K562 (cell line): ENCODE measurements at regions not wholly inside any gene's neighbourhood (a gene's known extent, or its start where the extent isn't known, plus 50 kb on each side); places are given as distances from the start of the nearest gene placed in this dataset.

Experiments used
- CCNT2 ChIP-seq: IDR thresholded peaks from 2 replicates; pipeline ENCODE4 v1.6.1; 2011; ENCODE audit warnings: borderline replicate concordance, low read depth, mild to moderate bottlenecking, moderate library complexity, mixed read lengths, low read length; ENCODE audit not compliant: insufficient read length; ENCODE audit errors: extremely low read depth
- ETV6 ChIP-seq, 3 experiments: fragments of 150-350 bp in 1 of 3; sonication (generic) in 1 of 3; formaldehyde crosslinking in 1 of 3; IDR thresholded peaks; 2 replicates each; pipeline versions ENCODE4 v1.6.1 to v1.8.0; 2014 to 2022; ENCODE audit warnings: borderline replicate concordance in 2 of 3, low read depth in 2 of 3, antibody characterized with exemption in 1 of 3, low read length in 1 of 3, mild to moderate bottlenecking in 1 of 3, missing genetic modification reagents in 1 of 3
- HEY1 ChIP-seq: fragments of 250-450 bp; sonication (Bioruptor Pico); IDR thresholded peaks from 2 replicates; pipeline ENCODE4 v1.5.0; 2020; ENCODE audit warnings: mild to moderate bottlenecking, moderate library complexity, borderline replicate concordance
- STAG1 ChIP-seq: sonication (generic); formaldehyde crosslinking; IDR thresholded peaks from 2 replicates; pipeline ENCODE4 v1.5.0; 2020; ENCODE audit warnings: missing genetic modification reagents, borderline replicate concordance
- TF ChIP-seq, protein P1 (sequence below): fragments of 200-600 bp; sonication (generic); IDR thresholded peaks from one replicate; pipeline ENCODE4 v1.6.1; 2012; ENCODE audit warnings: mild to moderate bottlenecking, low read depth, low read length, inconsistent platforms
- TF ChIP-seq, protein P2 (sequence below): fragments of 250-450 bp; sonication (Bioruptor Pico); IDR thresholded peaks from 2 replicates; pipeline ENCODE4 v1.5.0; 2020; ENCODE audit warnings: mild to moderate bottlenecking
- TF ChIP-seq, protein P3 (sequence below): fragments of 250-450 bp; sonication (Bioruptor Pico); IDR thresholded peaks from 2 replicates; pipeline ENCODE4 v1.8.0; 2022; ENCODE audit warnings: inconsistent platforms, mild to moderate bottlenecking, moderate library complexity, borderline replicate concordance
- TF ChIP-seq, protein P4 (sequence below): fragments of 450-650 bp; IDR thresholded peaks from 2 replicates; pipeline ENCODE4 v1.6.1; 2014; ENCODE audit warnings: low read depth, mild to moderate bottlenecking, moderate library complexity, borderline replicate concordance

DNA sequence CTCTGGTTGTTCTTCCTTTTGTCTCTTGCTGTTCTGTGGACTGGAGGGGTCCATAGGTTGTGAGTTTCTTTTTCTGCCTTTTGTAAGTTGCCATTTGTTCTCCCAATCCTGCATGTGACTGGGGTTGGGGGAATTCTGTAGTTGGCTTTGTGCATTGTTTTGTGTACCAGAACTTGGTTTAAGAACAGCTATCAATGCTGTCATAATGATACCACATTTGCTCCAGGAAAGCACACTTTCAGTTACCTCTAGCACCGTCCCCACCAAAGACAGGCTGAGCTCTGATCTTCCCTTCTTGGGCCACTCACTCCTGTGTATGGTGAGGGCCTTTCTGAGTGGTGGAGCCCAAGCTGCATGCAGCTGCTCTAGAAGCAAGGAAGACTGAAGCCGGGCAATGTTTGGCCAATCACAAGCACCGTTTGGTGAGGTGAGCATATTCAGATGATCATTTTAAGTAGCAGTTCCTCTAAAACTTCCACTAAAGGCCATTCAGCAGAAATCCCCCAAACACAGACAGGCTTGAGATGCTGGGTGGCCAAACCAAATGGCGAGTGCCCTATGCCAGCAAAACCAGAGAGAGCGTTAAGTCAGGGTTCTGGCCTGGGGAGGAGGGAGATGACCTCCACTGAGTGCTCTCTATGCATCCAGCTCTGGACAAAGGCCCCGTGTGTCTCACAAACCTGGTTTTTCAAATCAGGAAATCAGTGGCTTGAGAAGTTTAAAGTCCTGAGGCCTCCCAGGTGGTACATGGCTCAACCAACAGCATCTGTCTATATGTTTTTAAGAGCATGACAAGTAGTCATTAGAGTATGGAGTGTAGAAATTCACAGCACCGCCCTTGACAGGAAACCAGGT lies 120.7 kb upstream of the SPATA13 start (continued):
- TF ChIP-seq, protein P1, sequence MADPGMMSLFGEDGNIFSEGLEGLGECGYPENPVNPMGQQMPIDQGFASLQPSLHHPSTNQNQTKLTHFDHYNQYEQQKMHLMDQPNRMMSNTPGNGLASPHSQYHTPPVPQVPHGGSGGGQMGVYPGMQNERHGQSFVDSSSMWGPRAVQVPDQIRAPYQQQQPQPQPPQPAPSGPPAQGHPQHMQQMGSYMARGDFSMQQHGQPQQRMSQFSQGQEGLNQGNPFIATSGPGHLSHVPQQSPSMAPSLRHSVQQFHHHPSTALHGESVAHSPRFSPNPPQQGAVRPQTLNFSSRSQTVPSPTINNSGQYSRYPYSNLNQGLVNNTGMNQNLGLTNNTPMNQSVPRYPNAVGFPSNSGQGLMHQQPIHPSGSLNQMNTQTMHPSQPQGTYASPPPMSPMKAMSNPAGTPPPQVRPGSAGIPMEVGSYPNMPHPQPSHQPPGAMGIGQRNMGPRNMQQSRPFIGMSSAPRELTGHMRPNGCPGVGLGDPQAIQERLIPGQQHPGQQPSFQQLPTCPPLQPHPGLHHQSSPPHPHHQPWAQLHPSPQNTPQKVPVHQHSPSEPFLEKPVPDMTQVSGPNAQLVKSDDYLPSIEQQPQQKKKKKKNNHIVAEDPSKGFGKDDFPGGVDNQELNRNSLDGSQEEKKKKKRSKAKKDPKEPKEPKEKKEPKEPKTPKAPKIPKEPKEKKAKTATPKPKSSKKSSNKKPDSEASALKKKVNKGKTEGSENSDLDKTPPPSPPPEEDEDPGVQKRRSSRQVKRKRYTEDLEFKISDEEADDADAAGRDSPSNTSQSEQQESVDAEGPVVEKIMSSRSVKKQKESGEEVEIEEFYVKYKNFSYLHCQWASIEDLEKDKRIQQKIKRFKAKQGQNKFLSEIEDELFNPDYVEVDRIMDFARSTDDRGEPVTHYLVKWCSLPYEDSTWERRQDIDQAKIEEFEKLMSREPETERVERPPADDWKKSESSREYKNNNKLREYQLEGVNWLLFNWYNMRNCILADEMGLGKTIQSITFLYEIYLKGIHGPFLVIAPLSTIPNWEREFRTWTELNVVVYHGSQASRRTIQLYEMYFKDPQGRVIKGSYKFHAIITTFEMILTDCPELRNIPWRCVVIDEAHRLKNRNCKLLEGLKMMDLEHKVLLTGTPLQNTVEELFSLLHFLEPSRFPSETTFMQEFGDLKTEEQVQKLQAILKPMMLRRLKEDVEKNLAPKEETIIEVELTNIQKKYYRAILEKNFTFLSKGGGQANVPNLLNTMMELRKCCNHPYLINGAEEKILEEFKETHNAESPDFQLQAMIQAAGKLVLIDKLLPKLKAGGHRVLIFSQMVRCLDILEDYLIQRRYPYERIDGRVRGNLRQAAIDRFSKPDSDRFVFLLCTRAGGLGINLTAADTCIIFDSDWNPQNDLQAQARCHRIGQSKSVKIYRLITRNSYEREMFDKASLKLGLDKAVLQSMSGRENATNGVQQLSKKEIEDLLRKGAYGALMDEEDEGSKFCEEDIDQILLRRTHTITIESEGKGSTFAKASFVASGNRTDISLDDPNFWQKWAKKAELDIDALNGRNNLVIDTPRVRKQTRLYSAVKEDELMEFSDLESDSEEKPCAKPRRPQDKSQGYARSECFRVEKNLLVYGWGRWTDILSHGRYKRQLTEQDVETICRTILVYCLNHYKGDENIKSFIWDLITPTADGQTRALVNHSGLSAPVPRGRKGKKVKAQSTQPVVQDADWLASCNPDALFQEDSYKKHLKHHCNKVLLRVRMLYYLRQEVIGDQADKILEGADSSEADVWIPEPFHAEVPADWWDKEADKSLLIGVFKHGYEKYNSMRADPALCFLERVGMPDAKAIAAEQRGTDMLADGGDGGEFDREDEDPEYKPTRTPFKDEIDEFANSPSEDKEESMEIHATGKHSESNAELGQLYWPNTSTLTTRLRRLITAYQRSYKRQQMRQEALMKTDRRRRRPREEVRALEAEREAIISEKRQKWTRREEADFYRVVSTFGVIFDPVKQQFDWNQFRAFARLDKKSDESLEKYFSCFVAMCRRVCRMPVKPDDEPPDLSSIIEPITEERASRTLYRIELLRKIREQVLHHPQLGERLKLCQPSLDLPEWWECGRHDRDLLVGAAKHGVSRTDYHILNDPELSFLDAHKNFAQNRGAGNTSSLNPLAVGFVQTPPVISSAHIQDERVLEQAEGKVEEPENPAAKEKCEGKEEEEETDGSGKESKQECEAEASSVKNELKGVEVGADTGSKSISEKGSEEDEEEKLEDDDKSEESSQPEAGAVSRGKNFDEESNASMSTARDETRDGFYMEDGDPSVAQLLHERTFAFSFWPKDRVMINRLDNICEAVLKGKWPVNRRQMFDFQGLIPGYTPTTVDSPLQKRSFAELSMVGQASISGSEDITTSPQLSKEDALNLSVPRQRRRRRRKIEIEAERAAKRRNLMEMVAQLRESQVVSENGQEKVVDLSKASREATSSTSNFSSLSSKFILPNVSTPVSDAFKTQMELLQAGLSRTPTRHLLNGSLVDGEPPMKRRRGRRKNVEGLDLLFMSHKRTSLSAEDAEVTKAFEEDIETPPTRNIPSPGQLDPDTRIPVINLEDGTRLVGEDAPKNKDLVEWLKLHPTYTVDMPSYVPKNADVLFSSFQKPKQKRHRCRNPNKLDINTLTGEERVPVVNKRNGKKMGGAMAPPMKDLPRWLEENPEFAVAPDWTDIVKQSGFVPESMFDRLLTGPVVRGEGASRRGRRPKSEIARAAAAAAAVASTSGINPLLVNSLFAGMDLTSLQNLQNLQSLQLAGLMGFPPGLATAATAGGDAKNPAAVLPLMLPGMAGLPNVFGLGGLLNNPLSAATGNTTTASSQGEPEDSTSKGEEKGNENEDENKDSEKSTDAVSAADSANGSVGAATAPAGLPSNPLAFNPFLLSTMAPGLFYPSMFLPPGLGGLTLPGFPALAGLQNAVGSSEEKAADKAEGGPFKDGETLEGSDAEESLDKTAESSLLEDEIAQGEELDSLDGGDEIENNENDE: no peak
- TF ChIP-seq, protein P2, sequence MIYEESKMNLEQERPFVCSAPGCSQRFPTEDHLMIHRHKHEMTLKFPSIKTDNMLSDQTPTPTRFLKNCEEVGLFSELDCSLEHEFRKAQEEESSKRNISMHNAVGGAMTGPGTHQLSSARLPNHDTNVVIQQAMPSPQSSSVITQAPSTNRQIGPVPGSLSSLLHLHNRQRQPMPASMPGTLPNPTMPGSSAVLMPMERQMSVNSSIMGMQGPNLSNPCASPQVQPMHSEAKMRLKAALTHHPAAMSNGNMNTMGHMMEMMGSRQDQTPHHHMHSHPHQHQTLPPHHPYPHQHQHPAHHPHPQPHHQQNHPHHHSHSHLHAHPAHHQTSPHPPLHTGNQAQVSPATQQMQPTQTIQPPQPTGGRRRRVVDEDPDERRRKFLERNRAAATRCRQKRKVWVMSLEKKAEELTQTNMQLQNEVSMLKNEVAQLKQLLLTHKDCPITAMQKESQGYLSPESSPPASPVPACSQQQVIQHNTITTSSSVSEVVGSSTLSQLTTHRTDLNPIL (CRISPR knock-in tag): no peak
- TF ChIP-seq STAG1 (CRISPR knock-in tag): no peak
- TF ChIP-seq ETV6 (IDR thresholded peaks at IDR 0.05; ENCODE audit: borderline replicate concordance in 1 of 2, low read depth in 2 of 2, low read length in 1 of 2): no peak
- TF ChIP-seq ETV6 (CRISPR knock-in tag; IDR thresholded peaks at IDR 0.05; ENCODE audit: borderline replicate concordance): no peak
- TF ChIP-seq, protein P3, sequence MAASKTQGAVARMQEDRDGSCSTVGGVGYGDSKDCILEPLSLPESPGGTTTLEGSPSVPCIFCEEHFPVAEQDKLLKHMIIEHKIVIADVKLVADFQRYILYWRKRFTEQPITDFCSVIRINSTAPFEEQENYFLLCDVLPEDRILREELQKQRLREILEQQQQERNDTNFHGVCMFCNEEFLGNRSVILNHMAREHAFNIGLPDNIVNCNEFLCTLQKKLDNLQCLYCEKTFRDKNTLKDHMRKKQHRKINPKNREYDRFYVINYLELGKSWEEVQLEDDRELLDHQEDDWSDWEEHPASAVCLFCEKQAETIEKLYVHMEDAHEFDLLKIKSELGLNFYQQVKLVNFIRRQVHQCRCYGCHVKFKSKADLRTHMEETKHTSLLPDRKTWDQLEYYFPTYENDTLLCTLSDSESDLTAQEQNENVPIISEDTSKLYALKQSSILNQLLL (CRISPR knock-in tag): no peak
- TF ChIP-seq HEY1 (CRISPR knock-in tag): no peak
- TF ChIP-seq, protein P4, sequence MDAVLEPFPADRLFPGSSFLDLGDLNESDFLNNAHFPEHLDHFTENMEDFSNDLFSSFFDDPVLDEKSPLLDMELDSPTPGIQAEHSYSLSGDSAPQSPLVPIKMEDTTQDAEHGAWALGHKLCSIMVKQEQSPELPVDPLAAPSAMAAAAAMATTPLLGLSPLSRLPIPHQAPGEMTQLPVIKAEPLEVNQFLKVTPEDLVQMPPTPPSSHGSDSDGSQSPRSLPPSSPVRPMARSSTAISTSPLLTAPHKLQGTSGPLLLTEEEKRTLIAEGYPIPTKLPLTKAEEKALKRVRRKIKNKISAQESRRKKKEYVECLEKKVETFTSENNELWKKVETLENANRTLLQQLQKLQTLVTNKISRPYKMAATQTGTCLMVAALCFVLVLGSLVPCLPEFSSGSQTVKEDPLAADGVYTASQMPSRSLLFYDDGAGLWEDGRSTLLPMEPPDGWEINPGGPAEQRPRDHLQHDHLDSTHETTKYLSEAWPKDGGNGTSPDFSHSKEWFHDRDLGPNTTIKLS: no peak
- no peak for TF ChIP-seq CCNT2
